HCT116 (cell line): ENCODE measurements at regions not wholly inside any gene's neighbourhood (a gene's known extent, or its start where the extent isn't known, plus 50 kb on each side); places are given as distances from the start of the nearest gene placed in this dataset.

ENCODE experiments used
- ATAC-seq: fragments of 200-7000 bp; cut with Tn5 transposase; 2 replicates; pipeline ENCODE4 v1.9.1; 2020; ENCODE audit warnings: mild to moderate bottlenecking, moderate library complexity
- BruUV-seq: library from RNA; stranded (reverse); fragments of 400-500 nt; replicated peaks from 2 replicates; lab custom pipeline; 2021; lab: Mats Ljungman, UMichigan
- CTCF ChIA-PET: fragments of 300-600 bp; sonication (Branson Sonifier 250); formaldehyde crosslinking; loops from one replicate; lab custom pipeline; 2021; ENCODE audit warnings: antibody characterized with exemption; lab: Charles Lee
- POLR2A ChIA-PET: fragments of 300-600, 350-600 bp; sonication (Branson Sonifier 250); formaldehyde crosslinking; loops from one replicate; lab custom pipeline; 2021; ENCODE audit warnings: antibody characterized with exemption; lab: Charles Lee
- RAD21 ChIA-PET, 2 experiments: fragments of 300-600 bp; sonication (Branson Sonifier 250); formaldehyde crosslinking; loops; one replicate each; lab custom pipeline; 2023; ENCODE audit warnings: low total read pairs in 2 of 2; ENCODE audit not compliant: uncharacterized antibody in 2 of 2, unreplicated experiment in 2 of 2, low non-redundant PET in 1 of 2; lab: Charles Lee
- DNase-seq: peaks from one replicate; pipeline ENCODE4 v3.0.0-alpha.2; 2010; ENCODE audit warnings: low read depth, low spot score
- H2AFZ ChIP-seq: fragments of 200-600 bp; shearing (Covaris generic), sonication (generic); 2 replicates; pipeline ENCODE4 v1.6.1; 2017; ENCODE audit warnings: low read depth, mixed run types, mixed read lengths, antibody characterized with exemption, low read length; ENCODE audit not compliant: poor library complexity, severe bottlenecking
- H3K27ac ChIP-seq: 2 replicates; pipeline ENCODE4 v1.5.1; 2012; ENCODE audit warnings: low read depth, low read length
- H3K27me3 ChIP-seq: fragments of 200-600 bp; sonication (generic); 2 replicates; pipeline ENCODE4 v1.6.1; 2016; ENCODE audit warnings: mixed run types, low read length, mixed read lengths; ENCODE audit not compliant: insufficient read depth
- H3K36me3 ChIP-seq, 2 experiments: fragments of 200-500 bp in 1 of 2; fragments of 200-600 bp in 1 of 2; sonication (Bioruptor generic) in 1 of 2; sonication (generic) in 1 of 2; 2 replicates each; pipeline versions ENCODE4 v1.5.1 to v1.6.1; 2014 to 2016; ENCODE audit warnings: low read length in 2 of 2, inconsistent platforms in 1 of 2, mixed read lengths in 1 of 2, mixed run types in 1 of 2; ENCODE audit not compliant: insufficient read depth in 2 of 2, control insufficient read depth in 1 of 2
- H3K4me1 ChIP-seq, 2 experiments: fragments of 200-600 bp in 1 of 2; sonication (generic) in 1 of 2; 2 replicates each; pipeline versions ENCODE4 v1.5.1 to v1.6.1; 2012 to 2017; ENCODE audit warnings: low read length in 2 of 2, inconsistent platforms in 1 of 2, mild to moderate bottlenecking in 1 of 2, mixed read lengths in 1 of 2, mixed run types in 1 of 2, moderate library complexity in 1 of 2; ENCODE audit not compliant: insufficient read depth in 2 of 2, control insufficient read depth in 1 of 2
- H3K4me2 ChIP-seq: fragments of 200-600 bp; sonication (generic); 2 replicates; pipeline ENCODE4 v1.6.1; 2017; ENCODE audit warnings: mixed run types, low read length, mixed read lengths
- H3K4me3 ChIP-seq, 2 experiments: fragments of 200-600 bp in 1 of 2; sonication (generic) in 1 of 2; replicated peaks in 1 of 2; 2 replicates each; pipeline ENCODE4 v1.5.1; 2011 to 2016; ENCODE audit warnings: low read length in 2 of 2, control low read depth in 1 of 2, low read depth in 1 of 2, mild to moderate bottlenecking in 1 of 2, mixed read lengths in 1 of 2, mixed run types in 1 of 2
- H3K79me2 ChIP-seq: fragments of 200-600 bp; sonication (generic); 2 replicates; pipeline ENCODE4 v1.6.1; 2017; ENCODE audit warnings: mild to moderate bottlenecking, mixed run types, low read length, moderate library complexity, mixed read lengths; ENCODE audit not compliant: insufficient read depth
- H3K9ac ChIP-seq: fragments of 200-600 bp; sonication (generic); 2 replicates; pipeline ENCODE4 v1.6.1; 2016; ENCODE audit warnings: low read length, mixed read lengths
- H3K9me2 ChIP-seq: fragments of 200-600 bp; sonication (generic), shearing (Covaris generic); 2 replicates; pipeline ENCODE4 v1.6.1; 2017; ENCODE audit warnings: mixed run types, mild to moderate bottlenecking, moderate library complexity; ENCODE audit not compliant: insufficient read depth
- H3K9me3 ChIP-seq, 2 experiments: fragments of 200-500 bp in 1 of 2; fragments of 200-600 bp in 1 of 2; sonication (Bioruptor generic) in 1 of 2; sonication (generic) in 1 of 2; 2 replicates each; pipeline ENCODE4 v1.6.1; 2014 to 2017; ENCODE audit warnings: low read length in 2 of 2, mixed read lengths in 2 of 2, inconsistent platforms in 1 of 2, low read depth in 1 of 2, mild to moderate bottlenecking in 1 of 2, mixed run types in 1 of 2, moderate library complexity in 1 of 2; ENCODE audit not compliant: control insufficient read depth in 1 of 2, insufficient read depth in 1 of 2
- H4K20me1 ChIP-seq: fragments of 200-600 bp; sonication (generic), shearing (Covaris generic); 2 replicates; pipeline ENCODE4 v1.6.1; 2017; ENCODE audit warnings: mixed run types, mild to moderate bottlenecking, moderate library complexity; ENCODE audit not compliant: insufficient read depth
- CBX3 ChIP-seq: IDR thresholded peaks from 2 replicates; pipeline ENCODE4 v1.6.1; 2012; ENCODE audit warnings: low read depth
- ELF1 ChIP-seq: IDR thresholded peaks from 2 replicates; pipeline ENCODE4 v1.6.1; 2012; ENCODE audit warnings: low read depth, borderline replicate concordance
- EZH2 ChIP-seq: fragments of 200-600 bp; sonication (generic); IDR thresholded peaks from 2 replicates; pipeline ENCODE4 v1.6.1; 2017; ENCODE audit warnings: antibody characterized with exemption, mixed run types
- EZH2phosphoT487 ChIP-seq: fragments of 200-600 bp; IDR thresholded peaks from 2 replicates; pipeline ENCODE4 v1.6.1; 2018; ENCODE audit warnings: antibody characterized with exemption, borderline replicate concordance
- FOSL1 ChIP-seq: IDR thresholded peaks from 2 replicates; pipeline ENCODE4 v1.6.1; 2012; ENCODE audit warnings: low read depth
- SP1 ChIP-seq: IDR thresholded peaks from 2 replicates; pipeline ENCODE4 v1.6.1; 2012; ENCODE audit warnings: low read depth
- SRF ChIP-seq: IDR thresholded peaks from 2 replicates; pipeline ENCODE4 v1.6.1; 2012; ENCODE audit warnings: low read depth
- YY1 ChIP-seq: IDR thresholded peaks from 2 replicates; pipeline ENCODE4 v1.6.1; 2011; ENCODE audit warnings: low read length, low read depth, moderate library complexity, mild to moderate bottlenecking; ENCODE audit not compliant: insufficient replicate concordance; ENCODE audit errors: extremely low read depth
- intact Hi-C: fragments of 100-400 bp; cut with micrococcal nuclease; formaldehyde crosslinking; loops from 2 replicates; pipeline ENCODE4 v1.10.0; 2022
- TF ChIP-seq, protein P1 (sequence below): IDR thresholded peaks from 2 replicates; pipeline ENCODE4 v1.6.1; 2011; ENCODE audit warnings: mild to moderate bottlenecking, low read length, moderate library complexity; ENCODE audit not compliant: insufficient replicate concordance; ENCODE audit errors: extremely low read depth
- TF ChIP-seq, protein P2 (sequence below): IDR thresholded peaks from 2 replicates; pipeline ENCODE4 v1.6.1; 2012; ENCODE audit warnings: low read depth
- TF ChIP-seq, protein P3 (sequence below), 3 experiments: fragments of 200-600 bp in 1 of 3; sonication (generic) in 1 of 3; IDR thresholded peaks in 2 of 3; conservative IDR thresholded peaks in 1 of 3; 2 replicates each; pipeline ENCODE4 v1.5.1; 2012 to 2017; ENCODE audit warnings: low read depth in 2 of 3, low read length in 2 of 3, antibody characterized with exemption in 1 of 3, borderline replicate concordance in 1 of 3, control low read depth in 1 of 3, mild to moderate bottlenecking in 1 of 3, mixed read lengths in 1 of 3, mixed run types in 1 of 3, moderate library complexity in 1 of 3; ENCODE audit not compliant: insufficient read depth in 1 of 3

DNA sequence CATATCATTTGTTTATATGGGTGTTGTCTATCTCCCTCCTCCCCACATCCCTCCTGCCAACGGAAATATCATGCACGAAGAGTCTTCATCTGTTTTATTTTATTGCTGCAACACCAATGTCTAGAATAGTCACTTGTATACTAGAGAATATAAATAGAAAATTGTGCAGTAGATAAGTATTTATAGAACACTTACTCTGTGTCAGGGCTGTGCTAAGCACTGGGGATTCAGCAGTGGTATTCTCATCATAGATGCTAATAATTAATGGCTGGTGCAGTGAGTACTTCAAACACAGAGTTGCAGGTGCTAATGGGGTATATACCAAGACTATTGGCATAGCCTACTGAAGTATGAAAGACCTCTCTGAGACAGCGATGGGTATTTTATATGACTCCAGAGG, 353.5 kb upstream of the CDH6 start:
- H3K9ac ChIP-seq: no peak overlapping the region
- H3K27ac ChIP-seq: no peak overlapping the region
- no peaks in the 10 kb centered on the region for H3K4me1 ChIP-seq
- no peaks in the 10 kb centered on the region for H3K79me2 ChIP-seq
- ChIA-PET RAD21 (no interaction called here), POLR2A (no interaction called here), CTCF (no interaction called here)
- DNase-seq: no peak
- H3K9me3 ChIP-seq: peaks cover 12 to 40% of the 10 kb centered on the region in 2 experiments; a peak in 2 of 4 replicates
- H3K4me2 ChIP-seq: no peak overlapping the region
- no peaks in the 10 kb centered on the region for H3K27me3 ChIP-seq
- H4K20me1 ChIP-seq: no peaks in the 10 kb centered on the region
- H3K4me3 ChIP-seq: no peak overlapping the region
- no TSS peak for BruUV-seq
- H3K36me3 ChIP-seq: no peaks in the 10 kb centered on the region
- H2AFZ ChIP-seq: no peak overlapping the region
- no peaks in the 10 kb centered on the region for H3K9me2 ChIP-seq
- no peak for ATAC-seq
- no peak for TF ChIP-seq FOSL1
- TF ChIP-seq EZH2: no peak
- TF ChIP-seq, protein P1, sequence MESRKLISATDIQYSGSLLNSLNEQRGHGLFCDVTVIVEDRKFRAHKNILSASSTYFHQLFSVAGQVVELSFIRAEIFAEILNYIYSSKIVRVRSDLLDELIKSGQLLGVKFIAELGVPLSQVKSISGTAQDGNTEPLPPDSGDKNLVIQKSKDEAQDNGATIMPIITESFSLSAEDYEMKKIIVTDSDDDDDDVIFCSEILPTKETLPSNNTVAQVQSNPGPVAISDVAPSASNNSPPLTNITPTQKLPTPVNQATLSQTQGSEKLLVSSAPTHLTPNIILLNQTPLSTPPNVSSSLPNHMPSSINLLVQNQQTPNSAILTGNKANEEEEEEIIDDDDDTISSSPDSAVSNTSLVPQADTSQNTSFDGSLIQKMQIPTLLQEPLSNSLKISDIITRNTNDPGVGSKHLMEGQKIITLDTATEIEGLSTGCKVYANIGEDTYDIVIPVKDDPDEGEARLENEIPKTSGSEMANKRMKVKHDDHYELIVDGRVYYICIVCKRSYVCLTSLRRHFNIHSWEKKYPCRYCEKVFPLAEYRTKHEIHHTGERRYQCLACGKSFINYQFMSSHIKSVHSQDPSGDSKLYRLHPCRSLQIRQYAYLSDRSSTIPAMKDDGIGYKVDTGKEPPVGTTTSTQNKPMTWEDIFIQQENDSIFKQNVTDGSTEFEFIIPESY: no peak
- TF ChIP-seq CBX3: no peak
- TF ChIP-seq SRF: no peak
- TF ChIP-seq, protein P2, sequence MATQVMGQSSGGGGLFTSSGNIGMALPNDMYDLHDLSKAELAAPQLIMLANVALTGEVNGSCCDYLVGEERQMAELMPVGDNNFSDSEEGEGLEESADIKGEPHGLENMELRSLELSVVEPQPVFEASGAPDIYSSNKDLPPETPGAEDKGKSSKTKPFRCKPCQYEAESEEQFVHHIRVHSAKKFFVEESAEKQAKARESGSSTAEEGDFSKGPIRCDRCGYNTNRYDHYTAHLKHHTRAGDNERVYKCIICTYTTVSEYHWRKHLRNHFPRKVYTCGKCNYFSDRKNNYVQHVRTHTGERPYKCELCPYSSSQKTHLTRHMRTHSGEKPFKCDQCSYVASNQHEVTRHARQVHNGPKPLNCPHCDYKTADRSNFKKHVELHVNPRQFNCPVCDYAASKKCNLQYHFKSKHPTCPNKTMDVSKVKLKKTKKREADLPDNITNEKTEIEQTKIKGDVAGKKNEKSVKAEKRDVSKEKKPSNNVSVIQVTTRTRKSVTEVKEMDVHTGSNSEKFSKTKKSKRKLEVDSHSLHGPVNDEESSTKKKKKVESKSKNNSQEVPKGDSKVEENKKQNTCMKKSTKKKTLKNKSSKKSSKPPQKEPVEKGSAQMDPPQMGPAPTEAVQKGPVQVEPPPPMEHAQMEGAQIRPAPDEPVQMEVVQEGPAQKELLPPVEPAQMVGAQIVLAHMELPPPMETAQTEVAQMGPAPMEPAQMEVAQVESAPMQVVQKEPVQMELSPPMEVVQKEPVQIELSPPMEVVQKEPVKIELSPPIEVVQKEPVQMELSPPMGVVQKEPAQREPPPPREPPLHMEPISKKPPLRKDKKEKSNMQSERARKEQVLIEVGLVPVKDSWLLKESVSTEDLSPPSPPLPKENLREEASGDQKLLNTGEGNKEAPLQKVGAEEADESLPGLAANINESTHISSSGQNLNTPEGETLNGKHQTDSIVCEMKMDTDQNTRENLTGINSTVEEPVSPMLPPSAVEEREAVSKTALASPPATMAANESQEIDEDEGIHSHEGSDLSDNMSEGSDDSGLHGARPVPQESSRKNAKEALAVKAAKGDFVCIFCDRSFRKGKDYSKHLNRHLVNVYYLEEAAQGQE: no peak
- TF ChIP-seq EZH2phosphoT487: no peak
- TF ChIP-seq, protein P3, sequence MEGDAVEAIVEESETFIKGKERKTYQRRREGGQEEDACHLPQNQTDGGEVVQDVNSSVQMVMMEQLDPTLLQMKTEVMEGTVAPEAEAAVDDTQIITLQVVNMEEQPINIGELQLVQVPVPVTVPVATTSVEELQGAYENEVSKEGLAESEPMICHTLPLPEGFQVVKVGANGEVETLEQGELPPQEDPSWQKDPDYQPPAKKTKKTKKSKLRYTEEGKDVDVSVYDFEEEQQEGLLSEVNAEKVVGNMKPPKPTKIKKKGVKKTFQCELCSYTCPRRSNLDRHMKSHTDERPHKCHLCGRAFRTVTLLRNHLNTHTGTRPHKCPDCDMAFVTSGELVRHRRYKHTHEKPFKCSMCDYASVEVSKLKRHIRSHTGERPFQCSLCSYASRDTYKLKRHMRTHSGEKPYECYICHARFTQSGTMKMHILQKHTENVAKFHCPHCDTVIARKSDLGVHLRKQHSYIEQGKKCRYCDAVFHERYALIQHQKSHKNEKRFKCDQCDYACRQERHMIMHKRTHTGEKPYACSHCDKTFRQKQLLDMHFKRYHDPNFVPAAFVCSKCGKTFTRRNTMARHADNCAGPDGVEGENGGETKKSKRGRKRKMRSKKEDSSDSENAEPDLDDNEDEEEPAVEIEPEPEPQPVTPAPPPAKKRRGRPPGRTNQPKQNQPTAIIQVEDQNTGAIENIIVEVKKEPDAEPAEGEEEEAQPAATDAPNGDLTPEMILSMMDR (IDR thresholded peaks at IDR 0.05 in 2 of 3, conservative IDR thresholded peaks at IDR 0.05 in 1 of 3; ENCODE audit: borderline replicate concordance in 1 of 3, insufficient read depth in 1 of 3, low read depth in 2 of 3, low read length in 2 of 3): no peak
- TF ChIP-seq ELF1: no peak
- TF ChIP-seq SP1: no peak
- no peak for TF ChIP-seq YY1
- intact Hi-C loops: no loop called here
